HuH-7.5 (cell line): ENCODE measurements at regions not wholly inside any gene's neighbourhood (a gene's known extent, or its start where the extent isn't known, plus 50 kb on each side); places are given as distances from the start of the nearest gene placed in this dataset.

Source experiments
- DNase-seq: peaks from one replicate; pipeline ENCODE4 v3.0.0; 2011; ENCODE audit warnings: low spot score

- peak; percentile 13 for DNase-seq
These were observed 337.3 kb upstream of the HS3ST1 start for GRCh38 chr4:11765849-11766453.

DNA sequence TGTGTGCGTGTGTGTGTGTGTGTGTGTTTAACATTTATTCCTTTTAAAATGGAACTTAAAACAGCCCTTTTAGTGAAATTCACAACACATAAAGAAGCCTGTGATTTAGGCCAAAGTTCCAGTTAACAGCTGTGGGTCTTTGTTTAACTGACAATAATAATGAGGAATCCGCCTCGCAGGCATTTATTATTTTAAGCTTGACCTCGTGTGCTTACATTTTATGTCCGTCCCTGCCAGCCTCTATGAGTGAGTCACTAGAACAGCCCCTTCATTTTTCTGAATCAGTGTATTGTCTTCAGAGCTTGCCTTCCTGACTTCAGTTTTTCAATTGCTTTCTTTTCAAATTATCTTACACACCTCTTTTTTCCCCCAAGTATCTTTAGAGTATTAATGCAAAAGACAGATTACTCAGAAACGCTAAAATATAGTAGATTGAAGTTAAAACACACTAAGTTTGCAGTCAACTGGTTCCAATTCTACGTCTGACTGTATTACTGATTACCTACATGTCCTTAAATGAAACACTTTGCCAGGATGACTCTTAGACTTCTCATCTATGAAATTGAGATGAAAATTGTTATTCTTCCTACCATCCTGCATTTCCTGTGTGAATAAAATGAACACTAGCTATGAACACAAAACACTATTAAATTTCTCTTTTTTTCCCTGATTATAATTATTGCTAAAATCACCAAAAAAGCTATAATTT lies 319.6 kb upstream of the HS3ST1 start:
- DNase-seq = no peak

DNA sequence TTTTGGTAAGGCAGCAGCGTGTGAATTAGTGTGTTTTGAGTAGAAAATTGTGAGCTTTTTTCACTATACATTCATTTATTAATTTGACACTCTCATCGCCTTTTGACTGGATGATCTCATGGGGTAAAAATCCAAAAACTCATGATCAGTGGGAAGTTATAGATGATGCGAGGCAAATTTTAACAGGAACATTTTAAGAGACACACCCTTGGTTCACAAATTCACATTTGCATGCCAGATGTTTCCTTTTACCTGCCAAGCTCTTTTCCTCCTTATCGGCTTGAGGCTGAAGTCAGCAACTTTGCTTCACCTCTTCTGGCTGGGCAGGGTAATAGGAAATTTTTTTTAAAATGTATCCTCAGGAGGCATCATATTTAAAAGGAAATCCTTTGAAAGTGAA lies 318.0 kb upstream of the HS3ST1 start:
- no peak for DNase-seq

DNA sequence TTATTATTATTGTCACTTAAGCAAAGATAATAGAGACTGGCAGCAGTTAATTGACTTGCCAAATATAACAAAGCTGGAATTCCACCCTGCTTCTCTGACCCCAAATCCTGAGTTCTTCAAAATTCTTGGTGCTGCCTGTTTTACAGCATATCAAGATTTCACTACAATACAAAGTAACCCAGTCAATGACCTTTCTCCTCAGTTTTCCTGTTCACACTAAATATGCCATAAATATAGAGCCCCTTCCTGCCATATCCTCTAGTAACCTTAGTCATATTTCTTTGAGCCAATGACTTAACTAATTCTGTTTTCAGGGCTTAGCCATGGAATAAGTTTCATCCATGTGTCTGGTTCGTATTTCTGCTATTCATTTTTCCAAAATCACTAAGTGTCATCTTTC lies 315.3 kb upstream of the HS3ST1 start:
- no peak for DNase-seq

- DNase-seq = no peak
These were observed 314.5 kb upstream of the HS3ST1 start for GRCh38 chr4:11743236-11743635.

DNA sequence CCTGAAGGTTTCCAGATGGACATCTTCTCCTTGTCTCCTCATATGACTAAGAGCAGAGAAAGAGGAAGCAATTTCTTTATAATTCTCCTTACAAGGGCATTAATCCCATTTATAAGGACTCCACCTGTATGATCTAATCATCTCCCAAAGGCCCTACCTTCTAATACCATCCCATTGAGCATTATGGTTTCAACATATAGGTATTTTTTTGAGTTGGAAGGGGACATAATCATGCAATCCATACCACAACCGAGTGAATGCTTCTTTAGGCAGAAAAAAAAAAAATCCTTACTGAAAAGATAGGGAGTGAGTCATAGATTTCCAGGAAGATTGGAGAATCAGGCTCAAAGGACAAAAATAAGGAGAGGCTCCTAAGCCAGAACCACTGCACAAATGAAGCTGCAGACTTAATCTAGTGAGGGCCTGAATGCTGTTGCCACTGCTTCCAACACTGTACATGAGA lies 312.5 kb upstream of the HS3ST1 start:
- no peak for DNase-seq

DNA sequence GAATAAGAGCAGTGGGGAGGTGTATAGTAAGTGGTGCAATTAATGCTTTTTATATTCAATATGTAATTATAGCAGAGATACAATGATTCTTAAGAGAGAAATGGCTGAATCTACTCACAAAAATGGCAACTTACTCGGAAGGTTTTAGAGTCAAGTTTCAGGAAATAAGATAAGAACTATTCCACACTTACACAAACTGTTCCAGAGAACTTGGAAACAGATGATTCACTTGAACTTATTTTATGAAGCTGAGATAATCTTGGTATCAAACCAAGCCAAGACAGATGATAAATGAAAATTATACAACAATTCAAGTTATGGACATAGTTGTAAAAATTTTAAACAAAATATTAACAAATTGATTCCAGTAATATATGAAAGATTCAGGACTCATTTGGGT lies 311.3 kb upstream of the HS3ST1 start:
- DNase-seq = no peak

DNA sequence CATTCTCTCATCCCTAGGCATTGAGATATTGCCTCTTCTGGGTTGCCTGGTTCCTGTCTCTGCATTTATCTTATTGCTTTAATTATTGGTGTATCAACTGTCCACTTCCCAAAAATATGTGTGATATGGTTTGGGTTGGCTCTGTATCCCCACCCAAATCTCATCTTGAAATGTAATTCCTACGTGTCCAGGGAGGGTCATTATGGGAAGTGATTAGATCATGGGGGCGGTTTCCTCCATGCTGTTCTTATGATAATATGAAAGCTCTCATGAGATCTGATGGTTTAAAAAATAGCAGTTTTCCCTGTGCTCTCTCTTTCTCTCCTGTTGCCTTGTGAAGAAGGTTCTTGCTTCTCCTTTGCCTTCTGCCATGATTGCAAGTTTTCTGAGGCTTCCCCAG lies 308.3 kb upstream of the HS3ST1 start:
- DNase-seq = no peak

- DNase-seq = no peak
These were observed 307.0 kb upstream of the HS3ST1 start for GRCh38 chr4:11735651-11736050.

- no peak for DNase-seq
These were observed 303.5 kb upstream of the HS3ST1 start for GRCh38 chr4:11732155-11732554.

DNA sequence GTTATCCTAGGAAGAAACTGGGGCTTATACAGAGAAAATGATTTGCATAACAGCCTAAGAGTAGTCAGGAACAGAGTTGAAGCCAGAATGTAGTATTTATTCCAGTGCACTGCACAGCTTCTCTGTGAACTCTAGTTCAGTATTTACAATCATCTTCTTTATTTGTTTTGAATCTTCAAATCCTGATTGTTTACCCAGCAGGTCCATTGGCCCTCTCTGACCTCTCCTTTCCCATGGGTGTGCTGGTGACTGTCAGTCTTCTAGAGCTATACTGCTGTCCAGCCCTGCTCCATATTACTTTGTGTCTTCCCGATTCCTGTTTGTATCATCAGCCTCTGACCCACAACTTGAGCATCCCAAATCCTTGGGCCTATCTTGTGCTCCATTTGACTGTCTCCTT lies 301.9 kb upstream of the HS3ST1 start:
- DNase-seq = no peak

GRCh38 chr4:11729548-11729947 lies 300.9 kb upstream of the HS3ST1 start:
- DNase-seq = no peak

DNA sequence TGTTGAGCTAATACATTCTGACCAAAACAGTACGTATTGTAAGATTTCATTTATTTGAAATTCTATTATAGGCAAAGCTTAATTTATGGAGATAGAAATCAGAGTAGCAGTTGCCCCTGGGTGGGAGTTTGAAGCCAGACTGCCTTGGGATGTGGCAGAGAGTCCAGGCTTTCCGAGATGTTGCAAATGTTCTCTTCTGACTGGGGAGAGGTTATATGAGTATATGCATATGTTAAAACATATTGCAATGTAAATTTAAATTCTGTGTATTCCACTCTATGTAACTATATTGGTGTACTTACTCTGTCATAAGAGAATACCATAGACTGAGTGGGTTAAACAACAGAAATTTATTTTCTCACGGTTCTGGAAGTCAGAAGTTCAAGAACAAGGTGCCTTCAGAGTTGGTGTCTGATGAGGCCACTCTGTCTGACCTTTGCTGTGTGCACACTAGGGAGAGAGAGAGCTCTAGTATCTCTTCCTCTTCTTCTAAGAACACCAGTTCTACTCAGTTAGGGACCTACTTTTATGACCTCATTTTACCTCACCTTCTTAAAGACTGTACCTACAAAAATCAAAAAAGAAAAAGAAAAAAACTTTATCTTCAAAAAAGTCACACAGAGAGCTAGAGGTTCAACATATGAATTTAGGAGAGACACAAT lies 299.3 kb upstream of the HS3ST1 start:
- no peak for DNase-seq

DNA sequence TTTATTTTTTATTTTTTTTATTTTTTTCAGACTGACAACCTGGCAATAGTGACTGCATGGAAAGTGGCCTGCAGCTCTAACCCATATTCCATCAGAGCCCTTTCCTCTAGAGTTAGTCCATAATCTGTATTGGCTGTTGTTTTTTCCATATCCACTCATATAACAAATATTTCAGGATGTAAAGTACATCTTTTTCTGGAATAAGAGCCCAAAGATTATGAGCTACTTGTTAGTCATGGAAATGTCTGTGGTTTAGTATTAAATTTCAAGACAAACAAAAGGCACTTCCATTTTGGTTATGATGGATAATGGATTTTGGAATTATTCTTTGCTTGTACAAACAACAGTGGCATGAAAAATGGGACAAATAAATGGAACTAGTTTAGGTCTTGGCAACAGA lies 296.0 kb upstream of the HS3ST1 start:
- DNase-seq = no peak

DNA sequence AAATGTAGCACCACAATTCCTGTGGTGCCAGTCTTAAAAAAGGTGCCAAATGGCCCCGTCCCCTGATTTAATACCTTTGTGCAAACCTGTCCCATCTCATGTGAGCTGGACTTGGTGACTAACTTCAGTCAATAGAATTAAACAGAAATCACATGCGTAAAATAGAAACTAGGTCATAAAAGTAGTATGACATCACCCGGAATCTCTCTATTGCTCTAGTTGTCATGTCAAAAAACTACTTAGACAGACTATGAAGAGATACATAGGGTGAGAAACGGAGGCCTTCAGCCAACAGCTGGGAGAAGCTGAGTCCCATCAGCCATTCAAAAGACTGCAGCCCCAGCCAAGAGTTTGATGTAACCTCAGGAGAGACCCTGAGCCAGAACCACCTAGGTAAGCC lies 293.5 kb upstream of the HS3ST1 start:
- no peak for DNase-seq

DNA sequence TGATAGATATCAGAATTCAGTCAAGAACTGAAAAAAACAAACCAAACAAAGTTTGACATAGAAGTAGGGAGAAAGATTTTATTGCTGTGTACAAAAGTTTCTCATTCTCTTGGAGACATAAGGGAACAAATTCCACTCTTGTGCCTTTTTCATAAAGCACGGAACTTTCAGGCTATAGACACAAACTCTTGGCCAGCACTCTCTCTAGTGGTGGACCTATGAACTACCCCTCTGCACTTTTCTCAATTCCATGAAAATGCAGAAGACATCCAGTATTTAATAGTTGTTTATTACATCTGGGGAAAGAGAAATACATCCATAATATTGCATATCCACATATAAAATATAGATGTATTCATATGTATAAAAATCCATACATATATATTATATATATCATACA lies 291.6 kb upstream of the HS3ST1 start:
- DNase-seq = peak; percentile 24

GRCh38 chr4:11719879-11720278 lies 291.2 kb upstream of the HS3ST1 start:
- DNase-seq = no peak

- DNase-seq = no peak
These were observed 287.2 kb upstream of the HS3ST1 start for GRCh38 chr4:11715753-11716521.

DNA sequence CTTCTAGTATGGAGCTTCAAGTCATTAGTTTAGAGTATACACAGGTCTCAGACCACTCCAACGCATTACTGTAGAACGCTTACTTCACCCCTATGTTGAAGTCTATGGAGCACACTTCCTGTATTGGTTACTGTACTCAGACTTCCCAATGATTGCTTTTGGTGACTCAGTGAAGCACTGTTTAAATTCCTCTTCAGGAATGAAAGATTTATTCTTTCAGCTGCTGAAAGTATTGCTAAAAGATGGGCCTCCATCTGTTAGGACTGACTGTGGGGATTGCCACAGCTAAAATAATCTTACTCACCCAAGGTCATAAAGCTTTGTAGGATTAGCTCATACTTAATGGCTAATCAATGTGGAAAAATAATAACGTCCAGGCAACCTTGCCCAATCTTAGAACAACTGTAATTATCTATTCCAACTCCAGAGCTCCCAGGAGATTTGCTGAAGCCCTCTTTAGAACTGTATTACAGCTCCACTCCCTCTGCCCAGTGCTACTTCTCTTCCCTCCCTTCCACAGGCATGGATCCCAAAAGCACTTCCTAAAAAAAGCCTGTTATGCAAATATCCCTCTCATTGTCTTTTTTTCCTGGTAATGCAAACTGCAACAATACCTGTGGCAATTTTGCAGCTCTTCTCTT lies 281.9 kb upstream of the HS3ST1 start:
- DNase-seq = no peak

DNA sequence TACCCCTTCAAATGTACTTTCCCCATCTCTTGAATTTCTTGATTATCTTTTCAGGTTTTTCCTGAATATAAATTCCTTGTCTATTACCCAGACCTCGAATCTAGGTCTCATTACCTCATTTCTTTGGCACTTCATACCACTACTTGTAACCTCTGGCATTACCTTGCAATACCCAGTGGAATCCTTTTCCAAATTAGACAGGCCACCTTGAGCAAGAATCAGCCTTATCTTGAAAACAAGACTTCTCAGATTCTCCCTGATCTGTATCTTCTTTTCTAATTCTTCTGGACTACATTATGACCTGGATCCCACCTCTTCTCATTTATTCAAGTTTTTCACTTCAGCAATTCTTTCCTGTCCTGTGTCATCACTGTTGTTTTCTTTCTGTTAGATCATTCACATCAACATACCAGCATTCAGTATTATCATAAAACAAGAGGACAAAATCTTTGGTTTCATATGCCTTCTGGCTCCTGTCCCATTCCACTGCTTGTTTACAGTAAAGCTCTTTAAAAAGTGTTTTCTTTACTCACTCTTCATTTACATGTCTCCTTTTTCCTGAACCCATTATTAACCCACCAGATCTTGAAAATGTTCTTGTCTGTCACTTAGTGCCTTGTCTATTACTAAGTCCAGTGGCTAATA lies 275.6 kb upstream of the HS3ST1 start:
- no peak for DNase-seq

DNA sequence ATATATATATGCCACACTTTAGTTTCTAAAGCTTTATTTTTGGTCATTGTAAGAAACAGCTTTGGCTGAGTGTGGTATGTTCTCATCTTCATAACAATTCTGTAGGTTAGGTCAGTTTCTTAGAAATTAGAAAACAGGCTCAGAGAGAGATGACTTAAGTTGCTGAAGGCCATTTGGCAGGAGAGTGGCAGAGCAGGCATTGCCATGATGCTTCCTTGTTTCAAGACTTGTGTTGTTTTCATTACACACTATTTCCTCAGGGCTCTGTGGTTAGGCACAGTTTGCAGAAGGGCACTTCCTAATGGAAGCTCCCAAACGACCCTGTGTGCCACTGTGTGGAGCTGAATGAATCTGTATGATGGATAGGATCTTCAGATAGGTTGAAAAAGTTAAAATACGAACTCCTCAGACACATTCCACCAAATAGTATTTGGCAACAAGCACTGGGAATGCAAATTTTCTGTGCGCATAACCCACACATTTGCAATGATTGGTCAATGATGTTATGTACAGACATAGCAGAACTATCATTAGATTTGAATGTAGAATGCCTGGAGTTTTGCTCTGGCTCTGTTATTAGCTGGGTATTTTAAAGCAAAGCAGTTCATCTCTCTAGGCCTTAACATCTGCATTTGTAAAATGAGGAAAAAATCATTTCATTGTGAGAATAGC lies 274.3 kb upstream of the HS3ST1 start:
- no peak for DNase-seq
